Hepatocyte (in vitro differentiated cells): ENCODE measurements at regions not wholly inside any gene's neighbourhood (a gene's known extent, or its start where the extent isn't known, plus 50 kb on each side); places are given as distances from the start of the nearest gene placed in this dataset.

Source experiments
- DNase-seq: peaks from one replicate; pipeline ENCODE4 v3.0.0-alpha.2; 2016; ENCODE audit warnings: low spot score
- H2AFZ ChIP-seq: fragments of 200-600 bp; sonication (generic); 2 replicates; pipeline ENCODE4 v1.6.0; 2016; ENCODE audit warnings: antibody characterized with exemption, mild to moderate bottlenecking
- H3K27ac ChIP-seq: fragments of 200-600 bp; sonication (generic); 2 replicates; pipeline ENCODE4 v1.5.1; 2016; ENCODE audit warnings: mild to moderate bottlenecking
- H3K27me3 ChIP-seq: fragments of 200-600 bp; sonication (generic); 2 replicates; pipeline ENCODE4 v1.6.1; 2016
- H3K36me3 ChIP-seq: fragments of 200-600 bp; sonication (generic); replicated peaks from 2 replicates; pipeline ENCODE4 v1.5.1; 2016; ENCODE audit warnings: low read depth; ENCODE audit not compliant: insufficient read depth
- H3K4me1 ChIP-seq: fragments of 200-600 bp; sonication (generic); 2 replicates; pipeline ENCODE4 v1.5.1; 2016; ENCODE audit warnings: mild to moderate bottlenecking, moderate library complexity; ENCODE audit not compliant: insufficient read depth
- H3K4me2 ChIP-seq: fragments of 200-600 bp; sonication (generic); 2 replicates; pipeline ENCODE4 v1.6.0; 2016
- H3K4me3 ChIP-seq: fragments of 200-600 bp; sonication (generic); 2 replicates; pipeline ENCODE4 v1.5.1; 2016; ENCODE audit warnings: mild to moderate bottlenecking
- H3K79me2 ChIP-seq: fragments of 200-600 bp; sonication (generic); 2 replicates; pipeline ENCODE4 v1.6.0; 2017; ENCODE audit warnings: mild to moderate bottlenecking
- H3K9me2 ChIP-seq: fragments of 200-600 bp; sonication (generic); replicated peaks from 2 replicates; pipeline ENCODE4 v1.6.0; 2017; ENCODE audit warnings: mild to moderate bottlenecking; ENCODE audit not compliant: insufficient read depth
- H3K9me3 ChIP-seq: fragments of 200-600 bp; sonication (generic); 2 replicates; pipeline ENCODE4 v1.5.1; 2016; ENCODE audit warnings: low read depth, mild to moderate bottlenecking
- H4K20me1 ChIP-seq: fragments of 200-600 bp; sonication (generic); 2 replicates; pipeline ENCODE4 v1.6.0; 2016; ENCODE audit warnings: mild to moderate bottlenecking; ENCODE audit not compliant: insufficient read depth, poor library complexity, severe bottlenecking
- CTCF ChIP-seq: fragments of 200-600 bp; sonication (generic); IDR thresholded peaks from 2 replicates; pipeline ENCODE4 v1.5.1; 2016; ENCODE audit warnings: antibody characterized with exemption, mild to moderate bottlenecking; ENCODE audit not compliant: poor library complexity
- EZH2 ChIP-seq: fragments of 200-600 bp; sonication (generic); IDR thresholded peaks from 2 replicates; pipeline ENCODE4 v1.6.1; 2016; ENCODE audit warnings: antibody characterized with exemption, mild to moderate bottlenecking, borderline replicate concordance
- EZH2phosphoT487 ChIP-seq: fragments of 200-600 bp; sonication (generic); IDR thresholded peaks from one replicate; pipeline ENCODE4 v1.6.1; 2018; ENCODE audit warnings: antibody characterized with exemption, mild to moderate bottlenecking, low read depth, moderate library complexity; ENCODE audit not compliant: unreplicated experiment, severe bottlenecking
- WGBS: methylation state at CpG from one replicate; pipeline ENCODE4 v1.1.6; 2016; ENCODE audit warnings: low lambda C conversion rate; ENCODE audit errors: missing lambda C conversion rate; 5-methylcytosine and 5-hydroxymethylcytosine counted together

GRCh38 chr1:87766737-87767136 is 438.1 kb downstream of the LMO4 start:
- no peaks in the 10 kb centered on the region for H3K79me2 ChIP-seq
- H4K20me1 ChIP-seq, result no peaks in the 10 kb centered on the region
- no peaks in the 10 kb centered on the region for H3K27me3 ChIP-seq
- H3K9me3 ChIP-seq, result no peaks in the 10 kb centered on the region
- no peak overlapping the region for H3K27ac ChIP-seq
- WGBS, result 71% methylated on average over 1 of the region's 1 CpG
- DNase-seq, result no peak
- no peaks in the 10 kb centered on the region for H3K9me2 ChIP-seq
- no peak for TF ChIP-seq EZH2phosphoT487
- no peak for TF ChIP-seq CTCF
- TF ChIP-seq EZH2, result no peak
- no peak overlapping the region for H2AFZ ChIP-seq
- H3K4me2 ChIP-seq, result no peak overlapping the region
- no peaks in the 10 kb centered on the region for H3K4me1 ChIP-seq
- H3K36me3 ChIP-seq, result no peaks in the 10 kb centered on the region
- H3K4me3 ChIP-seq, result no peak overlapping the region

- Histone ChIP-seq H2AFZ (no peak overlapping the region), H3K4me2 (no peak overlapping the region), H3K4me1 (no peaks in the 10 kb centered on the region), H3K79me2 (no peaks in the 10 kb centered on the region), H3K4me3 (no peak overlapping the region), H3K27ac (no peak overlapping the region), H3K36me3 (no peaks in the 10 kb centered on the region), H3K9me3 (no peaks in the 10 kb centered on the region), H3K9me2 (no peaks in the 10 kb centered on the region), H4K20me1 (no peaks in the 10 kb centered on the region), H3K27me3 (no peaks in the 10 kb centered on the region)
- DNase-seq, result no peak
- TF ChIP-seq EZH2 (no peak), CTCF (no peak), EZH2phosphoT487 (no peak)
- 81% methylated on average over 3 of the region's 3 CpGs for WGBS
Observed at GRCh38 chr1:87778896-87779295, 450.2 kb downstream of the LMO4 start.

GRCh38 chr1:87781554-87781953 is 452.9 kb downstream of the LMO4 start:
- Histone ChIP-seq H2AFZ (no peak overlapping the region), H3K27me3 (no peaks in the 10 kb centered on the region), H3K4me2 (no peak overlapping the region), H4K20me1 (no peaks in the 10 kb centered on the region), H3K36me3 (no peaks in the 10 kb centered on the region), H3K4me3 (no peak overlapping the region), H3K27ac (no peak overlapping the region), H3K9me2 (no peaks in the 10 kb centered on the region), H3K79me2 (no peaks in the 10 kb centered on the region), H3K9me3 (no peaks in the 10 kb centered on the region), H3K4me1 (peaks cover 11% of the 10 kb centered on the region)
- DNase-seq, result no peak
- no peak for TF ChIP-seq CTCF
- TF ChIP-seq EZH2, result no peak
- TF ChIP-seq EZH2phosphoT487, result no peak
- WGBS, result 90% methylated on average over 1 of the region's 1 CpG

GRCh38 chr1:87783315-87783714 is 454.6 kb downstream of the LMO4 start:
- 92% methylated on average over 2 of the region's 2 CpGs for WGBS
- peak overlapping the region; percentile 26 for H3K27ac ChIP-seq
- H4K20me1 ChIP-seq, result no peaks in the 10 kb centered on the region
- H3K36me3 ChIP-seq, result no peaks in the 10 kb centered on the region
- H2AFZ ChIP-seq, result no peak overlapping the region
- H3K9me3 ChIP-seq, result no peaks in the 10 kb centered on the region
- peaks cover 28% of the 10 kb centered on the region for H3K4me1 ChIP-seq
- H3K4me3 ChIP-seq, result no peak overlapping the region
- H3K4me2 ChIP-seq, result no peak overlapping the region
- TF ChIP-seq EZH2phosphoT487 (no peak), EZH2 (no peak)
- no peaks in the 10 kb centered on the region for H3K9me2 ChIP-seq
- DNase-seq, result no peak
- no peaks in the 10 kb centered on the region for H3K27me3 ChIP-seq
- no peaks in the 10 kb centered on the region for H3K79me2 ChIP-seq
